ENCODE measurements at regions not wholly inside any gene's neighbourhood (a gene's known extent, or its start where the extent isn't known, plus 50 kb on each side); places are given as distances from the start of the nearest gene placed in this dataset.

DNA sequence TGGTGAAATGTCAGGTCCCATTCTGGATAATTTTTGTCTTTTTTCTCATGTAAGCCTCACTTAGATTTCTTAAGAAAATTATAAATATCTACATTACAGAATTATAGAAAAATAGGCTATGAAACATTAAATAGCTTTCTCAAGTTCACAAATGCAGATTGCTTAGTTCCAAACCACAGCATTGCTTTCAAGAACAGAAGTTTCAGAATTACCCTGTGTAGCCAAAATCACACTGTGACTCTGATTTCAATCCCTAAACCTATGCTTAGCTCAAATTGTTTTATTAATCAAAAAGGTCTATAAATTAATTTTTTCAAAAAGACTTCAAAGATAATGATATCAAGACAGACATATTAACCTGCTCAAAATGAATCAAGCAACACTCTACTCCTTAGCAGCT is 881.2 kb upstream of the PCDH20 start:
- DNase-seq (ENCODE audit: low spot score) = no peak

GRCh38 chr13:62294244-62294643 is 878.6 kb upstream of the PCDH20 start:
- no peak for DNase-seq (ENCODE audit: low spot score)

GRCh38 chr13:62292714-62293480 is 877.2 kb upstream of the PCDH20 start:
- no peak for DNase-seq (ENCODE audit: low spot score)

GRCh38 chr13:62290542-62290941 is 874.9 kb upstream of the PCDH20 start:
- DNase-seq (ENCODE audit: low spot score) = no peak

- no peak for DNase-seq (ENCODE audit: low spot score)
These were observed 872.1 kb upstream of the PCDH20 start for GRCh38 chr13:62287764-62288163.

- no peak for DNase-seq (ENCODE audit: low spot score)
These were observed 864.9 kb upstream of the PCDH20 start for GRCh38 chr13:62280590-62280989.

DNA sequence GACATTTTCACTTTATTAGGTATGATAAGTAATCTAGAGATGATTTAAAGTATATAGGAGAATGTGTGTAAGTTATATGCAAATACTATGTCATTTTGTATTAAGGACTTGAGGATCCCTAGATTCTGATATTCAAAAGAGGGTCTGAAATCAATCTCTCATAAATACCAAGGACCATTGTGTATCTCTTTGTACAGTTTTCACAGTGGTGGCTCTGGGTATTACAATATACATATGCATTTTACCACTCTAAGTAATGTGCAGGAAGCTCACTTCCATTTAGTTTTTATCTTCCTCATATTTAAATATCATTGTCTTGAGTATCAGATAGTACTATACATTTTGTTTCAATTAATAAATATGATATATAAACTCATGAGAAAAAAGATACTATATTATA is 862.6 kb upstream of the PCDH20 start:
- no peak for DNase-seq (ENCODE audit: low spot score)

DNA sequence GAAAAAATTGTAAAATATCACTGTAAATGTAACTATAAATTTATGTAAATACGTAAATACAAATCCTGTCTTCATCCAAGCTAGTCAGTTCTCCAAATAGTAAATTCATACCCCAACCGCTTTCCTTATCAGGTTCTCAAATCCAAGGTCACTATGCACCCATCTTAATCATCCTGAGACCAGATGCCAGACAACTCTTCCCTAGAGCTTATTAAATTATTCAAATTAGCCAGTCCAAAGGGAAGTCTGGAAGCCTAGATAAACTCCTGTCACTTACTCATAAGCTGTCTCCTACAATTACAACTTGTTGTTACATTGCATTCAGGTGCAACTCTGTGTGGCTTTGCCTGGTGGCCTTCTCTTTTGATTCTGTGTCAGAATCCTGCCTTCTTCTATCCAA is 836.1 kb upstream of the PCDH20 start:
- DNase-seq (ENCODE audit: low spot score) = no peak

GRCh38 chr13:62250501-62251201 is 835.0 kb upstream of the PCDH20 start:
- DNase-seq (ENCODE audit: low spot score) = no peak

- DNase-seq (ENCODE audit: low spot score) = no peak
These were observed 830.9 kb upstream of the PCDH20 start for GRCh38 chr13:62246581-62246980.

DNA sequence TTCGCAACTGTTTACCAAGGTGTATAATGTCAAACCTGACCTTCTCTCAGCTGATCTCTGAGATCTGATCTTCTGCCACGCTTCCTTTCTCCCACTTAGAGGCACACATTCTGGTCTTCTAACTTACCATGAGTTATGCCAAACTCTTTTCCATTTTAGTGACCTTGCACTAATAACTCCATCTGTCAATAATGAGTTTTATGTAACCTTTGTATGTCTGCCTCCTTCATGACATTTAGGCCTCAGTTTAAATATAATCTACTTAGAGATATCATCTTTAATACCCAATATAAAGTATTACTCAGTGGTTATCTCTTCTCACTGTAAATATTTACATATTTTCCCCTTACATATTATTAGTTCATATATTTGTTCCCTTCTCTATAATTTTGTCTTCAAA is 827.5 kb upstream of the PCDH20 start:
- no peak for DNase-seq (ENCODE audit: low spot score)

DNA sequence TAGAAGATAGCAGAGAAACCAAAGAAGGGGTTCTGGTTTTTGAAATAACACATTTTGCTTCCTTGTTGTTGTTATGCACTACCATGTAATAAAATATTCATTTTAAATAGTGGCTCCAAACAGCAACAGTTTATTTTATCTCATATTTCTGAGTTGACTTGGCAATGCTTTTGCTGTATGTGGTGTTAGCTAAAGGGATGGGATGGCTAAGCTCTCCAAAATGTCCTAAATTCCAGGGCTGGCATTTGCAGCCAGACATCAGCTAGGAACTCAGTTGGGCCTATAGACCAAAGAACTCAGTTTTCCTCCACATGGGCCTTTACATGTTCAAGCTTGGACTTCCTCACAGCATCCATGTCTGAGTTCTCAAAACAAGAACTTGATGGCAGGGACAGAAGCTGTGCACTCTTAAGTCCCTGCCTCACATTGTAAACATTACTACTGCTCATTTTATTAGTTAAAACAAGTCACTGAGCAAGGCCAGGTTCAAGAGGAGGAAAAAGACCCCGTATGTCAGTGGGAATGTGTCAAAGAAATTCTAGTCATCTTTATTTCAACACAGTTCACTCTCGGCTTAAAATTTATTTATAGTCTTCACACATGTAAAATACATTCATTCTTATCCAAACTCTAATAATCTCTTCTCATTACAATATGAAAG is 819.3 kb upstream of the PCDH20 start:
- DNase-seq (ENCODE audit: low spot score) = no peak

DNA sequence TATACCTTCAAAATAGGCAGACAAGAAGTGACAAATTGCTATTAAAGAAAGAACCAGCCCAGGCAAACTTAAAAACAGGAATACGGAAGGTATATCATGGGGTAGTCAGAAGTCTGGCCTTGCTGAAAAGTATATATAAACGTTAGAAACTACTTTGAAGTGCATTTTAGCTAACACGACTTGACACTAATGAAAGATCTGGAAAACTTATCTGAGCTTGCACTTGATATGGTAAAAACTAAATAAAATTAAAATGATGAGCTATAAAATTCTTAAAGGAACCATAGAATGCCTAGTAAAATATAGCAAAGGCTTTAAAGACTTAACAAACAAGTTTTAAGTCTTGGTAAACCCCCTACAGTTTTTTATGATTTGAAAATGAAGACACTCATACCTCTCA is 795.3 kb upstream of the PCDH20 start:
- no peak for DNase-seq (ENCODE audit: low spot score)

- DNase-seq (ENCODE audit: low spot score) = no peak
These were observed 793.9 kb upstream of the PCDH20 start for GRCh38 chr13:62209529-62209928.

- DNase-seq (ENCODE audit: low spot score) = no peak
These were observed 791.7 kb upstream of the PCDH20 start for GRCh38 chr13:62207388-62207787.

DNA sequence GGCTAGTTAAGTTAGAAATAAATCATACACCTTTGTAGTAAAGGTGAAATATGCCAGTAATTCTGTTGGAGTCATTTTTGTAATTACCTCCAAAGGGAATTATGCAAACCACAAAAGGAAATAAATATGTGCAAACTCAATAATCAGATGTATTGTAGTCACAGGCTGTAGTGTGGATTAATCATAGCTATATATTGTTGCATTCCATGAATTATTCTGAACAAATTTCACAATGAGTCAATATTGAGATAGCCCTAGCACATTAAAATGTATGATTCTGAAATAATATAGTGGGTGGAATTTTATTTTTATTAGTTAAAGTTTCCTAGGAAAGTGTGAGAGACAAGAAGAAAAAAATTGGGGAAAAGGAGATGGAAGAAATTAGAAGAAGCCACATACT is 790.5 kb upstream of the PCDH20 start:
- no peak for DNase-seq (ENCODE audit: low spot score)

GRCh38 chr13:62205273-62205672 is 789.6 kb upstream of the PCDH20 start:
- DNase-seq (ENCODE audit: low spot score) = no peak

- no peak for DNase-seq (ENCODE audit: low spot score)
These were observed 778.7 kb upstream of the PCDH20 start for GRCh38 chr13:62194371-62194770.

DNA sequence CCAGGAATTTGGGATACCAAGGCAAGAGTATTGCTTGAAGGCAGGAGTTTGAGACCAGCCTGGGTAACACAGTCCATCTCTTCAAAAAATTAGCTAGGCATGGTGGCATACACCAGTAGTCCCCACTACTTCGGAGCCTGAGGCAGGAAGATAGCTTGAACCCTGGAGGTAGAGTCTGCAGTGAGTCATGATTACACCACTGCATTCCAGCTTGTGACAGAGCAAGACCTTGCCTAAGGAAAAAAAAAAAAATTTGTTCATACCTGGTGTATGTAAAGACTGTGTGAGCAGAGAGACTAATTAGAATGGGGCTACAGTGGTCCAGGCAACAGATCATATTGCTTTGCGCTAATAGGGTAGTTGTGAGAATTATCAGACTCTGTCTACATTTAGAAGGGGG is 778.3 kb upstream of the PCDH20 start:
- no peak for DNase-seq (ENCODE audit: low spot score)

DNA sequence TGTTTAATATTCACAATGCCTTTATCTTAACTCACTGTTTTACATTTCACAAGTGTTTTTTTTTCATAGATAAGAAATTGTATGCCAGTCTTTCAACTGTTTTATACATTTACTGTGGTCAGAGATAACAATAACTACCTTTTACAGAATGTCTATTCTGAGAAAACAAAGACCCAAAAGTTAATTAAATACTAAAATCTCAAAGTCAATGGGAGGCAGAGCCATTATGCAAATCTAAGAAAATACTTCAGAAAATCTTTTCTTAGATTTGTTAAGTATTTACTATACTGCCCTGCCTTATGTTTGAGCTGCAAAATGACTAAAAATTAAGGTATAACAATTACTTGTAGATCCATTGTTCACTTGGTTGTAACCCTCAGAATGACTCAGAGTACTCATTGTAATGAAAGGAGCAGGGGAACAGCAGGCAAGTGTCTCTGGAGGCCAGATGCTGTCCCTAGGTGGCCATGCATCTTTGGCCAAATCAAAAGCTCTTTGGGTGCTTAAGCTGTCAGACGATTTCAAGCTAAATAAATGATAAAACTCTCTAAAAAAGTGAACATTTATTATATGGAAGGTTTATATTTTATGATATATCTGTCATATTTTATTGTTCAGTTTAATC is 770.1 kb upstream of the PCDH20 start:
- DNase-seq (ENCODE audit: low spot score) = no peak

GRCh38 chr13:62176051-62176450 is 760.4 kb upstream of the PCDH20 start:
- DNase-seq (ENCODE audit: low spot score) = no peak

DNA sequence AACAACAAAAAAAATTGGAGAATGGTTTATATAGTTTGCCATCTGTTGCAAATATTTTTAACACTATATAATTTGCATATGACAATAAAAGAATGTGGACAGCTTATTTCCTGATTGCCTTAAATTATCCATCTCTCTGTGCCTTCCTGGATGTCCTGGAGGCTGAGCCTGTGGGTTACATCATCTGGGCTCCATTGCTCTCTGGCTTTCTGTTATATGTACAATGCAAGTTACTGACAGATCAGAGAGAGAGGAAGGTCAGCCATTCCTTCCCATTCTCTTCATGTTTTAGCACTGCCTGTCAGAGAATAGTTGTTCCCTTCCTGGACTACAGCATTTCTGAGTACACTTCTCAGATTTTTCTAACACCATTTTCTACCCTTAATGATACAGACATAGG is 758.3 kb upstream of the PCDH20 start:
- no peak for DNase-seq (ENCODE audit: low spot score)

GRCh38 chr13:62171697-62172096 is 756.0 kb upstream of the PCDH20 start:
- DNase-seq (ENCODE audit: low spot score) = no peak
